Gastroesophageal sphincter (tissue), 4 donors: ENCODE measurements at regions not wholly inside any gene's neighbourhood (a gene's known extent, or its start where the extent isn't known, plus 50 kb on each side); places are given as distances from the start of the nearest gene placed in this dataset.

ENCODE experiments used
- ATAC-seq: fragments of 150-250 bp; one replicate; pipeline ENCODE4 v1.9.1; 2016; ENCODE audit warnings: mild to moderate bottlenecking, moderate library complexity
- H3K27ac ChIP-seq, 4 donors: fragments of 200-600 bp; sonication (generic) in 3 of 4; 1 replicate in 3 of 4; 2 replicates in 1 of 4; pipeline ENCODE4 v1.5.1; 2016 to 2019
- H3K27me3 ChIP-seq: fragments of 200-600 bp; sonication (generic); one replicate; pipeline ENCODE4 v1.5.1; 2019
- H3K36me3 ChIP-seq, 2 donors: fragments of 200-600 bp; sonication (generic); one replicate each; pipeline ENCODE4 v1.5.1; 2019; ENCODE audit warnings: control low read depth in 1 of 2
- H3K4me1 ChIP-seq, 3 donors: fragments of 200-600 bp; sonication (generic); 1 replicate in 2 of 3; 2 replicates in 1 of 3; pipeline ENCODE4 v1.5.1; 2016 to 2019; ENCODE audit warnings: control low read depth in 2 of 3
- H3K4me3 ChIP-seq, 2 donors: fragments of 200-600 bp; sonication (generic); one replicate each; pipeline ENCODE4 v1.5.1; 2019; ENCODE audit warnings: mild to moderate bottlenecking in 1 of 2, moderate library complexity in 1 of 2
- H3K9me3 ChIP-seq, 3 donors: fragments of 200-600 bp; sonication (generic); one replicate each; pipeline ENCODE4 v1.5.1; 2017 to 2019; ENCODE audit warnings: control low read depth in 2 of 3
- CTCF ChIP-seq, 4 experiments: fragments of 200-600 bp in 2 of 4; fragments of 450-650 bp in 2 of 4; sonication (generic) in 1 of 4; IDR thresholded peaks; one replicate each; pipeline ENCODE4 v1.5.1; 2017 to 2019; ENCODE audit warnings: antibody characterized with exemption in 4 of 4, mild to moderate bottlenecking in 2 of 4, moderate library complexity in 2 of 4
- EP300 ChIP-seq: sonication (generic); formaldehyde crosslinking; IDR thresholded peaks from one replicate; pipeline ENCODE4 v1.6.1; 2017; ENCODE audit warnings: antibody characterized with exemption, mild to moderate bottlenecking
- POLR2A ChIP-seq, 2 donors: fragments of 450-650 bp; IDR thresholded peaks; one replicate each; pipeline ENCODE4 v1.6.1; 2017; ENCODE audit warnings: antibody characterized with exemption in 2 of 2, mild to moderate bottlenecking in 2 of 2, moderate library complexity in 1 of 2
- POLR2AphosphoS5 ChIP-seq: sonication (generic); formaldehyde crosslinking; IDR thresholded peaks from one replicate; pipeline ENCODE4 v1.6.1; 2017; ENCODE audit warnings: antibody characterized with exemption
- WGBS, 2 donors: methylation state at CpG; one replicate each; pipeline ENCODE4 v1.1.5; 2018; ENCODE audit warnings: low coverage in 1 of 2; 5-methylcytosine and 5-hydroxymethylcytosine counted together

GRCh38 chr3:177883091-177883490, 653.1 kb upstream of the KCNMB2 start:
- no peak for ATAC-seq
- Histone ChIP-seq H3K27me3 (no peaks in the 10 kb centered on the region), H3K4me1 (peaks cover 0 to 11% (median 0%) of the 10 kb centered on the region in 3 donors), H3K36me3 (no peaks in the 10 kb centered on the region), H3K4me3 (no peak overlapping the region), H3K9me3 (no peaks in the 10 kb centered on the region), H3K27ac (no peak overlapping the region)
- 64 to 88% methylated on average over 1 to 2 of the region's 2 CpGs for WGBS, 2 donors
- TF ChIP-seq CTCF (IDR thresholded peaks at IDR 0.05): no peak
- TF ChIP-seq POLR2AphosphoS5: no peak
- no peak for TF ChIP-seq EP300
- no peak for TF ChIP-seq POLR2A (IDR thresholded peaks at IDR 0.05)

DNA sequence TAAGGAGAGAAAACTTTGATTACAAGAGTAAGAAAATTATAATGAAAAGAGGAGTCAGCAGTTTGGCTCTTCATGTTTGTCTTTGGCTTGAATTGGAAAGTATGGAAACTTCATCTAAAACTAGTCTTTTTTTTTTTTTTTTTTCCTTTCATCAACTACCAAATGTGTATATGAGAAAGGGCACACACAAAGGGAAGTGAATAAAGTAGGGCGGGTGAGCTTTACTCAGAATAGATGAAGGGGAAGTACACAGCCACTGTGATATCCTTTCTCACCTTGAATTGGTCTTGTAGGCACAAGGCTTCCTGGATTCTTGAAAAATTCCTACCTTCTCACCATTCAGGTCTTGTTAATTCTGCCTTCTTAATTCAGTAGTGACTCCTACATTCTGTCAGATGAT, 652.3 kb upstream of the KCNMB2 start:
- no peak for TF ChIP-seq POLR2AphosphoS5
- TF ChIP-seq POLR2A (IDR thresholded peaks at IDR 0.05): no peak
- no peak for TF ChIP-seq EP300
- no peak for TF ChIP-seq CTCF (IDR thresholded peaks at IDR 0.05)
- no peak for ATAC-seq
- Histone ChIP-seq H3K27me3 (no peaks in the 10 kb centered on the region), H3K9me3 (no peaks in the 10 kb centered on the region), H3K36me3 (no peaks in the 10 kb centered on the region), H3K4me1 (peaks cover 0 to 11% (median 0%) of the 10 kb centered on the region in 3 donors), H3K4me3 (no peak overlapping the region), H3K27ac (no peak overlapping the region)
- 82 to 92% methylated on average over 1 of the region's 1 CpG for WGBS, 2 donors

DNA sequence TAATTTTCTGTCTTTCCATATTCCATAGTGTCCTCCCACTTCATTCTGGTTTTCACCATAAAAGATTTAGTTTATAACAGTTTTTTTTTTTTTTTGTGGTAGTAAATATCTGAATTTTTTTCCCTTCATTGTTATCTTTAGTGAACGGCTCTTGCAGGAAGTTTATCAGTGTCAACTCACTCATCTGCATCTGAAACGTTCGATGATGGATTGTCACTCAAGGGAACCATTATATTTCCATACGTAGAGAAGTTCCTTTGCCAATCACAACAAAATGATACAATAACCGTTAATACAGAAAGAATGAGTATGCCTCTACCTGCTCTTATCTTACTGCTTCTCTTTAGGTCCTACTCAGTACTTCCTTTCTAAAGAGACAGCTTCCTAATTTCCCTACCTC, 651.2 kb upstream of the KCNMB2 start:
- H3K27me3 ChIP-seq: no peaks in the 10 kb centered on the region
- TF ChIP-seq EP300: no peak
- TF ChIP-seq POLR2A (IDR thresholded peaks at IDR 0.05): no peak
- TF ChIP-seq POLR2AphosphoS5: no peak
- no peak for TF ChIP-seq CTCF (IDR thresholded peaks at IDR 0.05)
- peaks cover 0 to 11% (median 0%) of the 10 kb centered on the region in 3 donors for H3K4me1 ChIP-seq
- H3K4me3 ChIP-seq: no peak overlapping the region
- H3K27ac ChIP-seq: no peak overlapping the region
- no peak for ATAC-seq
- H3K36me3 ChIP-seq: no peaks in the 10 kb centered on the region
- H3K9me3 ChIP-seq: no peaks in the 10 kb centered on the region
- WGBS, 2 donors: 80 to 84% methylated on average over 4 to 5 of the region's 5 CpGs

DNA sequence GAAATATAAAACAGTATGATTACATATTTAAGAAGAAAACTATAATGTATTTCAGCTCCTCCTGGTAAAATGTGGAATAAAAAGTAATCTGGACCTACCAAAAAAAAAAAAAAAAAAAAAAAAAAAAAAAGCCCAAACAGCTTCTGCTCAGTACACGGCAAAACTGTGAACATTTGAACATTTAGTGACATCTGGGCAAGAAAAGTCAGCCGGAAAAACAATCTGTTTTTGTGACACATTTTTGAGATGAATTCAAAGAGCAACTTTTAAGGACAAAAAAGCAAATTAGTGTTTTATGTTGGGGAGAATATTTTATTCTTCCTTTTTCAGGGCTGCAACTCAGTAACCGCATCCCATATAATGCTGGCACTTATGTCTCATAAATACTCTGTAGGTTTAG, 649.7 kb upstream of the KCNMB2 start:
- H3K27me3 ChIP-seq: no peaks in the 10 kb centered on the region
- H3K27ac ChIP-seq: peak overlapping the region in 1 of 4 donors; percentile 14
- no peaks in the 10 kb centered on the region for H3K9me3 ChIP-seq
- TF ChIP-seq EP300 (no peak), POLR2A (IDR thresholded peaks at IDR 0.05) (no peak), CTCF (IDR thresholded peaks at IDR 0.05) (no peak), POLR2AphosphoS5 (no peak)
- ATAC-seq: no peak
- peaks cover 0 to 11% (median 0%) of the 10 kb centered on the region in 3 donors for H3K4me1 ChIP-seq
- no peak overlapping the region for H3K4me3 ChIP-seq
- 56 to 76% methylated on average over 3 of the region's 3 CpGs for WGBS, 2 donors
- H3K36me3 ChIP-seq: no peaks in the 10 kb centered on the region

- no peak overlapping the region for H3K4me3 ChIP-seq
- H3K36me3 ChIP-seq: no peaks in the 10 kb centered on the region
- TF ChIP-seq CTCF (IDR thresholded peaks at IDR 0.05) (no peak), POLR2AphosphoS5 (no peak), POLR2A (IDR thresholded peaks at IDR 0.05) (no peak), EP300 (no peak)
- no peak for ATAC-seq
- H3K27ac ChIP-seq: no peak overlapping the region
- H3K27me3 ChIP-seq: no peaks in the 10 kb centered on the region
- H3K4me1 ChIP-seq: peaks cover 0 to 11% (median 0%) of the 10 kb centered on the region in 3 donors
- H3K9me3 ChIP-seq: no peaks in the 10 kb centered on the region
- 94 to 96% methylated on average over 2 of the region's 2 CpGs for WGBS, 2 donors
Observed at GRCh38 chr3:177887475-177887874, 648.8 kb upstream of the KCNMB2 start.
